Stomach (tissue), 8 donors: ENCODE measurements at regions not wholly inside any gene's neighbourhood (a gene's known extent, or its start where the extent isn't known, plus 50 kb on each side); places are given as distances from the start of the nearest gene placed in this dataset.

Source experiments
- DNase-seq, 2 donors: peaks; one replicate each; pipeline versions ENCODE4 v3.0.0 to v3.0.0-alpha.2; 2013 to 2019
- H3K27ac ChIP-seq, 5 donors: fragments of 200-600 bp in 4 of 5; sonication (generic) in 4 of 5; one replicate each; pipeline ENCODE4 v1.5.1; 2013 to 2019; ENCODE audit warnings: mild to moderate bottlenecking in 1 of 5, moderate library complexity in 1 of 5
- H3K27me3 ChIP-seq, 3 donors: fragments of 200-600 bp; sonication (generic); one replicate each; pipeline ENCODE4 v1.5.1; 2017 to 2019; ENCODE audit warnings: mixed run types in 1 of 3
- H3K36me3 ChIP-seq, 4 donors: fragments of 200-600 bp; sonication (generic); 1 replicate in 3 of 4; 2 replicates in 1 of 4; pipeline ENCODE4 v1.5.1; 2016 to 2019
- H3K4me1 ChIP-seq, 4 donors: fragments of 200-600 bp; sonication (generic); one replicate each; pipeline ENCODE4 v1.5.1; 2016 to 2019
- H3K4me3 ChIP-seq, 4 donors: fragments of 200-600 bp; sonication (generic) in 3 of 4; one replicate each; pipeline ENCODE4 v1.5.1; 2016 to 2019; ENCODE audit warnings: mild to moderate bottlenecking in 1 of 4
- H3K9me3 ChIP-seq, 4 donors: fragments of 200-600 bp; sonication (generic); one replicate each; pipeline ENCODE4 v1.5.1; 2016 to 2019
- EP300 ChIP-seq: sonication (generic); formaldehyde crosslinking; IDR thresholded peaks from one replicate; pipeline ENCODE4 v1.6.1; 2017; ENCODE audit warnings: antibody characterized with exemption
- POLR2A ChIP-seq, 4 donors: fragments of 450-650 bp; IDR thresholded peaks; one replicate each; pipeline ENCODE4 v1.6.1; 2016; ENCODE audit warnings: antibody characterized with exemption in 4 of 4, control low read depth in 2 of 4, mild to moderate bottlenecking in 1 of 4, moderate library complexity in 1 of 4
- POLR2AphosphoS5 ChIP-seq, 3 donors: sonication (generic); formaldehyde crosslinking; IDR thresholded peaks; one replicate each; pipeline ENCODE4 v1.6.1; 2016; ENCODE audit warnings: antibody characterized with exemption in 3 of 3
- whole genome bisulfite sequencing, 5 donors: extraction: QIAGEN DNeasy Blood & Tissue Kit in 3 of 5; methylation state at CpG; one replicate each; pipeline versions ENCODE4 v1.1.5 to v1.1.7; 2013 to 2018; 5-methylcytosine and 5-hydroxymethylcytosine counted together
- intact Hi-C: fragments of 100-400 bp; cut with DNase I; formaldehyde crosslinking; loops from one replicate; pipeline ENCODE4 v1.15.1; 2023; ENCODE audit warnings: low total_unique reads
- TF ChIP-seq, protein P1 (sequence below), 7 experiments: fragments of 450-650 bp in 4 of 7; fragments of 200-600 bp in 3 of 7; sonication (generic) in 3 of 7; IDR thresholded peaks; one replicate each; pipeline ENCODE4 v1.5.1; 2016 to 2019; ENCODE audit warnings: antibody characterized with exemption in 7 of 7, control low read depth in 2 of 7, mild to moderate bottlenecking in 1 of 7
- donor health status: healthy with polysubstance abuse.
- donor health status: Bipolar disorder and iron deficiency.
- donor health status: healthy.

- intact Hi-C loops: no loop called here
- no peak overlapping the region for H3K4me3 ChIP-seq
- no peak overlapping the region for H3K27ac ChIP-seq
- no peaks in the 10 kb centered on the region for H3K36me3 ChIP-seq
- no peak for TF ChIP-seq EP300
- peaks cover 0 to 11% (median 2%) of the 10 kb centered on the region in 4 donors for H3K4me1 ChIP-seq
- no peak for DNase-seq
- peaks cover 0 to 77% (median 7%) of the 10 kb centered on the region in 3 donors for H3K27me3 ChIP-seq
- WGBS, 5 donors: 72 to 83% (median 76%) methylated on average over 12 to 50 of the region's 50 CpGs
- H3K9me3 ChIP-seq: no peaks in the 10 kb centered on the region
Measured at GRCh38 chr10:133021963-133022775, 65.6 kb upstream of the ADGRA1 start.

DNA sequence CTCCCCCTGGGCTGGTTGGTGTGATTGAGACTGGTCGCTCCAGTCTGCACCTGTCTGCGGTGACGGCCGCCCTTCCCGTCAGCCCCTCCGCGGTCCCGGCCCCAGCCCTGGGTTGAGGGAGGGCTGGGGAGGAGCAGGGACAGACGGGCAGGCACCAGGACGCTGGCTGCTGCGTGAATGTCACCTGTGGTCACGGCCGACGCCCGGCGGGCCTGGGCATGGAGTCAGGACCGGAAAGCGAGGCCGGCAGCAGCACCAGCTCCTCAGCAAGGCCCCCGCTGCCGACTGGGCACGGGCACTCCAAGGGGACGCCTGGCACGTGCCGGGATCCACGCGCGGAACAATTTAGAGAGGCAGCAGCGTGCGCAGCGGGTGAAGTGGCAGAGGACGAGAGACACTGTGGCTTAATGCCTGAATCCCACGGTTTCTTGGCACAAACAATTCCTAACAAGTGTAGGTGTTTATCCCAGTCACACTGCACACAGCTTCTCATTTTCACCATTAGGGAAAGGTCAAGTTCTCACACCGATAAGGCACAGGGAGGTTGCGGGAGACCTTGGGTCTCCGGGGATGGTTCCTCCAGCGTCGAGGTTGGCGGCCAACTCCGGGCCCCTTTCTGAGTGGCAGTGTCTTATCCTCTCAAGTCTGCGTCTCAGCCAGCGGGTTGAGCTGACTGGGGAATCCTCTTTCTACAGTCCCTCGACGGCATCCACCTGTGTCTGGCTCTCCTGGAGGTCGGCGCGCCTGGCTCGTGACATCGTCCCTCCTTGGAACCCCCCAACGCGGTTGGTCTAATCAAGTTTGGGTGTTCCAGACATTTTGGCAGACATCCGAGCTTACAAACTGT is 66.4 kb upstream of the ADGRA1 start:
- no peak overlapping the region for H3K27ac ChIP-seq
- no peak for DNase-seq
- no peaks in the 10 kb centered on the region for H3K36me3 ChIP-seq
- intact Hi-C loops: no loop called here
- TF ChIP-seq, protein P1, sequence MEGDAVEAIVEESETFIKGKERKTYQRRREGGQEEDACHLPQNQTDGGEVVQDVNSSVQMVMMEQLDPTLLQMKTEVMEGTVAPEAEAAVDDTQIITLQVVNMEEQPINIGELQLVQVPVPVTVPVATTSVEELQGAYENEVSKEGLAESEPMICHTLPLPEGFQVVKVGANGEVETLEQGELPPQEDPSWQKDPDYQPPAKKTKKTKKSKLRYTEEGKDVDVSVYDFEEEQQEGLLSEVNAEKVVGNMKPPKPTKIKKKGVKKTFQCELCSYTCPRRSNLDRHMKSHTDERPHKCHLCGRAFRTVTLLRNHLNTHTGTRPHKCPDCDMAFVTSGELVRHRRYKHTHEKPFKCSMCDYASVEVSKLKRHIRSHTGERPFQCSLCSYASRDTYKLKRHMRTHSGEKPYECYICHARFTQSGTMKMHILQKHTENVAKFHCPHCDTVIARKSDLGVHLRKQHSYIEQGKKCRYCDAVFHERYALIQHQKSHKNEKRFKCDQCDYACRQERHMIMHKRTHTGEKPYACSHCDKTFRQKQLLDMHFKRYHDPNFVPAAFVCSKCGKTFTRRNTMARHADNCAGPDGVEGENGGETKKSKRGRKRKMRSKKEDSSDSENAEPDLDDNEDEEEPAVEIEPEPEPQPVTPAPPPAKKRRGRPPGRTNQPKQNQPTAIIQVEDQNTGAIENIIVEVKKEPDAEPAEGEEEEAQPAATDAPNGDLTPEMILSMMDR (IDR thresholded peaks at IDR 0.05): no peak
- TF ChIP-seq POLR2A (IDR thresholded peaks at IDR 0.05): no peak
- no peak for TF ChIP-seq POLR2AphosphoS5 (IDR thresholded peaks at IDR 0.05)
- no peak for TF ChIP-seq EP300
- H3K4me1 ChIP-seq: peaks cover 0 to 11% (median 2%) of the 10 kb centered on the region in 4 donors
- 88 to 91% (median 90%) methylated on average over 33 to 52 of the region's 52 CpGs for WGBS, 5 donors
- peaks cover 0 to 69% (median 0%) of the 10 kb centered on the region in 3 donors for H3K27me3 ChIP-seq
- H3K9me3 ChIP-seq: no peaks in the 10 kb centered on the region
- no peak overlapping the region for H3K4me3 ChIP-seq

GRCh38 chr10:133020193-133020817 is 67.4 kb upstream of the ADGRA1 start:
- H3K36me3 ChIP-seq: no peaks in the 10 kb centered on the region
- peaks cover 0 to 65% (median 4%) of the 10 kb centered on the region in 3 donors for H3K27me3 ChIP-seq
- no peak overlapping the region for H3K4me3 ChIP-seq
- H3K4me1 ChIP-seq: peaks cover 0 to 11% (median 2%) of the 10 kb centered on the region in 4 donors
- TF ChIP-seq POLR2A (IDR thresholded peaks at IDR 0.05): no peak
- 83 to 89% (median 84%) methylated on average over 12 to 29 of the region's 29 CpGs for WGBS, 5 donors
- no peak overlapping the region for H3K27ac ChIP-seq
- intact Hi-C loops: no loop called here
- H3K9me3 ChIP-seq: no peaks in the 10 kb centered on the region
- no peak for DNase-seq

DNA sequence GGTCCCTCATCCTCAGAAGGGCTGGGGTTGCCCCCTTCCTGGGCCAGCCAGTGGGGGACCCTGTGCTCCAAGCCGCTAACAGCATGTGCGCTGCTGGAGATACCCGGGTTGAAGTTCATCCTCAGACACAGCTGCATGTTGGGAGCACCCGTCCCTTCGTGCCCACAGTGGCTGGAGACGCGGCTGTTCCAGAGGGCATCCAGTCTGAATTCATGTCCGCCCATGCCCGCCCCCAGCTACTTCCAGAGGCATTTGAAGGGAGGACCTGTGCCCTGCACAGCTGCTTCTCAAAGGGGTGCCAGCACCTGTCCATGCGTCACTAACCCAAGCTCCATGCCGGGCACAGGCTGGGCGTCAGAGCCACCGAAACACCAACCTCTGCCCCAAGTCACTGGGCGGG is 68.1 kb upstream of the ADGRA1 start:
- TF ChIP-seq, protein P1 (IDR thresholded peaks at IDR 0.05): no peak
- Histone ChIP-seq H3K4me3 (no peak overlapping the region), H3K4me1 (peaks cover 0 to 11% (median 2%) of the 10 kb centered on the region in 4 donors), H3K27me3 (peaks cover 0 to 61% (median 4%) of the 10 kb centered on the region in 3 donors), H3K9me3 (no peaks in the 10 kb centered on the region), H3K36me3 (no peaks in the 10 kb centered on the region), H3K27ac (no peak overlapping the region)
- no peak for DNase-seq
- WGBS, 5 donors: 93 to 97% (median 93%) methylated on average over 14 of the region's 14 CpGs
- intact Hi-C loops: no loop called here

DNA sequence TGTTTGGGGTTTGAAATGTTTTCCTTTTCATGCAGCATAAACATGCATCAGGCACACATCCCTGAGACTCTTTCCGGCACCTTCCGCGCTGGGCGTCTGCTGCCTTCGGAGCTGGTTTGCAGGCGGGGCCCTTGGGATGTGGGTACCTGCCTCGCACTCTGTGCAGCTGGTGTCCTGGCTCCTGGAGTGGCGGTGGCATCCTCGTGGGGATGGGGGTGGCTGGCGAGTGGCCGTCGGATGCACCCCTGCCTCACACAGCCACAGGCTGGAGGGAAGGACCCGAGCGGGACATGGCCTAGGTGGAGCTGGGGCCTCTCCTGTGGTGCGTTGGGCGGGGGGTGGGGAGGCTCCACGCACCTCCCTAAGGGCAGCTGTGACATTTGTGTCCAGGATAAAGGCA is 68.5 kb upstream of the ADGRA1 start:
- no peaks in the 10 kb centered on the region for H3K9me3 ChIP-seq
- no peak overlapping the region for H3K27ac ChIP-seq
- no peak for DNase-seq
- H3K4me3 ChIP-seq: no peak overlapping the region
- no peaks in the 10 kb centered on the region for H3K36me3 ChIP-seq
- H3K4me1 ChIP-seq: peaks cover 0 to 14% (median 2%) of the 10 kb centered on the region in 4 donors
- WGBS, 5 donors: 82 to 86% (median 85%) methylated on average over 7 to 17 of the region's 17 CpGs
- H3K27me3 ChIP-seq: peaks cover 0 to 61% (median 4%) of the 10 kb centered on the region in 3 donors
- intact Hi-C loops: no loop called here
- TF ChIP-seq EP300: no peak
- TF ChIP-seq, protein P1 (IDR thresholded peaks at IDR 0.05): no peak
- no peak for TF ChIP-seq POLR2A (IDR thresholded peaks at IDR 0.05)
- TF ChIP-seq POLR2AphosphoS5 (IDR thresholded peaks at IDR 0.05): no peak
